ENCODE measurements at regions not wholly inside any gene's neighbourhood (a gene's known extent, or its start where the extent isn't known, plus 50 kb on each side); places are given as distances from the start of the nearest gene placed in this dataset.

- no peak for TF ChIP-seq EGR1 (IDR thresholded peaks at IDR 0.05)
- TF ChIP-seq NFIC (IDR thresholded peaks at IDR 0.05): no peak
- TF ChIP-seq, protein P1, sequence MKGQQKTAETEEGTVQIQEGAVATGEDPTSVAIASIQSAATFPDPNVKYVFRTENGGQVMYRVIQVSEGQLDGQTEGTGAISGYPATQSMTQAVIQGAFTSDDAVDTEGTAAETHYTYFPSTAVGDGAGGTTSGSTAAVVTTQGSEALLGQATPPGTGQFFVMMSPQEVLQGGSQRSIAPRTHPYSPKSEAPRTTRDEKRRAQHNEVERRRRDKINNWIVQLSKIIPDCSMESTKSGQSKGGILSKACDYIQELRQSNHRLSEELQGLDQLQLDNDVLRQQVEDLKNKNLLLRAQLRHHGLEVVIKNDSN (IDR thresholded peaks at IDR 0.05): 0 out of 2 replicates have a peak, but pooled peaks have one; percentile 5
- no peak for TF ChIP-seq CREB1 (IDR thresholded peaks at IDR 0.05; ENCODE audit: low read depth)
- TF ChIP-seq TAF1 (IDR thresholded peaks at IDR 0.05; ENCODE audit: low read depth): no peak
- TF ChIP-seq YY1 (IDR thresholded peaks at IDR 0.05; ENCODE audit: low read depth): peak; percentile 82
- TF ChIP-seq TCF12 (IDR thresholded peaks at IDR 0.05; ENCODE audit: low read depth): no peak
- no peak for TF ChIP-seq FOXM1 (IDR thresholded peaks at IDR 0.05; ENCODE audit: borderline replicate concordance, low read depth)
- no peak for TF ChIP-seq EP300 (IDR thresholded peaks at IDR 0.05; ENCODE audit: borderline replicate concordance)
- TF ChIP-seq CEBPB (IDR thresholded peaks at IDR 0.05): no peak
- no peak for TF ChIP-seq RAD21 (IDR thresholded peaks at IDR 0.05; ENCODE audit: low read depth)
- TF ChIP-seq, protein P2, sequence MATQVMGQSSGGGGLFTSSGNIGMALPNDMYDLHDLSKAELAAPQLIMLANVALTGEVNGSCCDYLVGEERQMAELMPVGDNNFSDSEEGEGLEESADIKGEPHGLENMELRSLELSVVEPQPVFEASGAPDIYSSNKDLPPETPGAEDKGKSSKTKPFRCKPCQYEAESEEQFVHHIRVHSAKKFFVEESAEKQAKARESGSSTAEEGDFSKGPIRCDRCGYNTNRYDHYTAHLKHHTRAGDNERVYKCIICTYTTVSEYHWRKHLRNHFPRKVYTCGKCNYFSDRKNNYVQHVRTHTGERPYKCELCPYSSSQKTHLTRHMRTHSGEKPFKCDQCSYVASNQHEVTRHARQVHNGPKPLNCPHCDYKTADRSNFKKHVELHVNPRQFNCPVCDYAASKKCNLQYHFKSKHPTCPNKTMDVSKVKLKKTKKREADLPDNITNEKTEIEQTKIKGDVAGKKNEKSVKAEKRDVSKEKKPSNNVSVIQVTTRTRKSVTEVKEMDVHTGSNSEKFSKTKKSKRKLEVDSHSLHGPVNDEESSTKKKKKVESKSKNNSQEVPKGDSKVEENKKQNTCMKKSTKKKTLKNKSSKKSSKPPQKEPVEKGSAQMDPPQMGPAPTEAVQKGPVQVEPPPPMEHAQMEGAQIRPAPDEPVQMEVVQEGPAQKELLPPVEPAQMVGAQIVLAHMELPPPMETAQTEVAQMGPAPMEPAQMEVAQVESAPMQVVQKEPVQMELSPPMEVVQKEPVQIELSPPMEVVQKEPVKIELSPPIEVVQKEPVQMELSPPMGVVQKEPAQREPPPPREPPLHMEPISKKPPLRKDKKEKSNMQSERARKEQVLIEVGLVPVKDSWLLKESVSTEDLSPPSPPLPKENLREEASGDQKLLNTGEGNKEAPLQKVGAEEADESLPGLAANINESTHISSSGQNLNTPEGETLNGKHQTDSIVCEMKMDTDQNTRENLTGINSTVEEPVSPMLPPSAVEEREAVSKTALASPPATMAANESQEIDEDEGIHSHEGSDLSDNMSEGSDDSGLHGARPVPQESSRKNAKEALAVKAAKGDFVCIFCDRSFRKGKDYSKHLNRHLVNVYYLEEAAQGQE (IDR thresholded peaks at IDR 0.05; ENCODE audit: low read depth): peak; percentile 89
- 0 out of 2 replicates have a peak, but pooled peaks have one; percentile 44 for TF ChIP-seq MAX (IDR thresholded peaks at IDR 0.05)
- TF ChIP-seq ZBTB7A (IDR thresholded peaks at IDR 0.05; ENCODE audit: low read depth): no peak
- TF ChIP-seq TEAD4 (IDR thresholded peaks at IDR 0.05): no peak
These were observed 116.6 kb upstream of the UQCRFS1 start for GRCh38 chr19:29329460-29330134.

GRCh38 chr19:29336425-29336824, 123.5 kb upstream of the UQCRFS1 start:
- TF ChIP-seq TEAD4 (IDR thresholded peaks at IDR 0.05) (no peak), FOXM1 (IDR thresholded peaks at IDR 0.05; ENCODE audit: borderline replicate concordance, low read depth) (no peak), RAD21 (IDR thresholded peaks at IDR 0.05; ENCODE audit: low read depth) (no peak), YY1 (IDR thresholded peaks at IDR 0.05; ENCODE audit: low read depth) (no peak), ZBTB7A (IDR thresholded peaks at IDR 0.05; ENCODE audit: low read depth) (no peak), NFIC (IDR thresholded peaks at IDR 0.05) (no peak), TAF1 (IDR thresholded peaks at IDR 0.05; ENCODE audit: low read depth) (no peak), EP300 (IDR thresholded peaks at IDR 0.05; ENCODE audit: borderline replicate concordance) (no peak), CEBPB (IDR thresholded peaks at IDR 0.05) (no peak), CREB1 (IDR thresholded peaks at IDR 0.05; ENCODE audit: low read depth) (no peak), TCF12 (IDR thresholded peaks at IDR 0.05; ENCODE audit: low read depth) (no peak), MAX (IDR thresholded peaks at IDR 0.05) (no peak), EGR1 (IDR thresholded peaks at IDR 0.05) (no peak)
- TF ChIP-seq, protein P2 (IDR thresholded peaks at IDR 0.05; ENCODE audit: low read depth): no peak
- TF ChIP-seq, protein P1 (IDR thresholded peaks at IDR 0.05): no peak

- no peak for TF ChIP-seq CEBPB (IDR thresholded peaks at IDR 0.05)
These were observed 124.1 kb upstream of the UQCRFS1 start for GRCh38 chr19:29337029-29337428.

GRCh38 chr19:29338480-29338879, 125.5 kb upstream of the UQCRFS1 start:
- TF ChIP-seq EGR1 (IDR thresholded peaks at IDR 0.05) (no peak), FOXM1 (IDR thresholded peaks at IDR 0.05; ENCODE audit: borderline replicate concordance, low read depth) (no peak), YY1 (IDR thresholded peaks at IDR 0.05; ENCODE audit: low read depth) (no peak), CEBPB (IDR thresholded peaks at IDR 0.05) (no peak), EP300 (IDR thresholded peaks at IDR 0.05; ENCODE audit: borderline replicate concordance) (no peak), TAF1 (IDR thresholded peaks at IDR 0.05; ENCODE audit: low read depth) (no peak), MAX (IDR thresholded peaks at IDR 0.05) (no peak), TCF12 (IDR thresholded peaks at IDR 0.05; ENCODE audit: low read depth) (no peak), ZBTB7A (IDR thresholded peaks at IDR 0.05; ENCODE audit: low read depth) (no peak), RAD21 (IDR thresholded peaks at IDR 0.05; ENCODE audit: low read depth) (no peak)

DNA sequence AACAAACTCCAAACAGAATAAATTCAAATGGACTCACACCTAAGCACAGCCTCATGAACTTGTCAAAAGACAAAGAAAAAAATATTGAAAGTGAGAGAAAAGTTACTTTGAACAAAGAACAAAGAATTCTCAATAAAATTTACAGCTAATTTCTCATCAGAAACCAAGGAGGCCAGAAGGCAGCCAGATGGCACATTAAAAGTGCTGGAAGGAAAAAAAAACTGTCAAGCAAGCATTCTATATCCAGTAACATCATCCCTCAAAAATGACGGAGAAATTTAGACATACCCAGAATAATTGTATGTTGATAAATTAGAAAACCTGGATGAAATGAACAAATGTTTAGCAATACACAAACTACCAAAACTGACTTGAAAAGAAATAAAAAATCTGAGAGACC, 129.8 kb upstream of the UQCRFS1 start:
- TF ChIP-seq TEAD4 (IDR thresholded peaks at IDR 0.05): no peak
- TF ChIP-seq, protein P2 (IDR thresholded peaks at IDR 0.05; ENCODE audit: low read depth): no peak
- TF ChIP-seq RAD21 (IDR thresholded peaks at IDR 0.05; ENCODE audit: low read depth): no peak
- TF ChIP-seq EGR1 (IDR thresholded peaks at IDR 0.05): no peak
- no peak for TF ChIP-seq TCF12 (IDR thresholded peaks at IDR 0.05; ENCODE audit: low read depth)
- no peak for TF ChIP-seq MAX (IDR thresholded peaks at IDR 0.05)
- TF ChIP-seq, protein P1 (IDR thresholded peaks at IDR 0.05): no peak
- TF ChIP-seq ZBTB7A (IDR thresholded peaks at IDR 0.05; ENCODE audit: low read depth): no peak
